ENCODE measurements at regions not wholly inside any gene's neighbourhood (a gene's known extent, or its start where the extent isn't known, plus 50 kb on each side); places are given as distances from the start of the nearest gene placed in this dataset.

- Histone ChIP-seq H3K4me3 (no peak overlapping the region), H3K9me3 (no peaks in the 10 kb centered on the region), H3K27ac (no peak overlapping the region), H3K27me3 (no peaks in the 10 kb centered on the region), H3K36me3 (no peaks in the 10 kb centered on the region), H3K4me1 (no peaks in the 10 kb centered on the region)
- 92 to 94% methylated on average over 7 of the region's 7 CpGs for WGBS, 2 donors
- intact Hi-C loops (cut with DNase I) = no loop called here
- no peak for TF ChIP-seq CTCF (IDR thresholded peaks at IDR 0.05)
- DNase-seq (no peak), ATAC-seq (no peak)
Observed at GRCh38 chr13:103306163-103306562, 239.9 kb upstream of the SLC10A2 start.

GRCh38 chr13:103303078-103303651, 236.9 kb upstream of the SLC10A2 start:
- DNase-seq (no peak), ATAC-seq (no peak)
- H3K4me3 ChIP-seq = no peak overlapping the region
- WGBS, 2 donors = 81 to 82% methylated on average over 4 of the region's 4 CpGs
- no peaks in the 10 kb centered on the region for H3K36me3 ChIP-seq
- H3K27me3 ChIP-seq = no peaks in the 10 kb centered on the region
- no peaks in the 10 kb centered on the region for H3K4me1 ChIP-seq
- H3K27ac ChIP-seq = no peak overlapping the region
- H3K9me3 ChIP-seq = peaks cover 0 to 3% (median 0%) of the 10 kb centered on the region in 11 donors
- intact Hi-C loops (cut with DNase I) = no loop called here
- no peak for TF ChIP-seq CTCF (IDR thresholded peaks at IDR 0.05)

- Histone ChIP-seq H3K27ac (no peak overlapping the region), H3K36me3 (no peaks in the 10 kb centered on the region), H3K4me1 (no peaks in the 10 kb centered on the region), H3K27me3 (no peaks in the 10 kb centered on the region), H3K4me3 (no peak overlapping the region), H3K9me3 (peaks cover 0 to 8% (median 0%) of the 10 kb centered on the region in 11 donors)
- no peak for DNase-seq
- no peak for ATAC-seq
- 68 to 79% methylated on average over 3 of the region's 3 CpGs for WGBS, 2 donors
- no peak for TF ChIP-seq CTCF (IDR thresholded peaks at IDR 0.05)
- intact Hi-C loops (cut with DNase I) = no loop called here
Observed at GRCh38 chr13:103302676-103303075, 236.5 kb upstream of the SLC10A2 start.

GRCh38 chr13:103299079-103299478, 232.9 kb upstream of the SLC10A2 start:
- Histone ChIP-seq H3K4me3 (no peak overlapping the region), H3K4me1 (no peaks in the 10 kb centered on the region), H3K27ac (no peak overlapping the region), H3K9me3 (peaks cover 0 to 23% (median 3%) of the 10 kb centered on the region in 11 donors), H3K36me3 (no peaks in the 10 kb centered on the region), H3K27me3 (no peaks in the 10 kb centered on the region)
- no peak for ATAC-seq
- intact Hi-C loops (cut with DNase I) = no loop called here
- TF ChIP-seq CTCF (IDR thresholded peaks at IDR 0.05) = no peak
- WGBS, 2 donors = 83 to 86% methylated on average over 3 of the region's 3 CpGs
- DNase-seq = no peak
